ENCODE measurements at regions not wholly inside any gene's neighbourhood (a gene's known extent, or its start where the extent isn't known, plus 50 kb on each side); places are given as distances from the start of the nearest gene placed in this dataset.

GRCh38 chr9:28926306-28926705 is 1353.0 kb upstream of the C9orf72 start:
- ChIA-PET POLR2A (no interaction called here), RAD21 (ENCODE audit: low non-redundant PET in 1 of 2, low total read pairs in 2 of 2, uncharacterized antibody in 2 of 2, unreplicated experiment in 2 of 2) (no interaction called here)
- intact Hi-C loops (cut with micrococcal nuclease) = no loop called here

More at GRCh38 chr9:28926306-28926705, 1353.0 kb upstream of the C9orf72 start:
- no peak overlapping the region for H2AFZ ChIP-seq (ENCODE audit: low read depth, low read length, poor library complexity, severe bottlenecking)
- no peak overlapping the region for H3K27ac ChIP-seq (ENCODE audit: low read depth, low read length)
- no peaks in the 10 kb centered on the region for H4K20me1 ChIP-seq (ENCODE audit: insufficient read depth)
- BruUV-seq (replicated peaks) = no TSS peak
- no peaks in the 10 kb centered on the region for H3K4me1 ChIP-seq (ENCODE audit: control insufficient read depth in 1 of 2, insufficient read depth in 2 of 2, low read length in 2 of 2)
- no peaks in the 10 kb centered on the region for H3K36me3 ChIP-seq (ENCODE audit: control insufficient read depth in 1 of 2, insufficient read depth in 2 of 2, low read length in 2 of 2)
- no peak overlapping the region for H3K4me3 ChIP-seq (replicated peaks in 1 of 2; ENCODE audit: low read depth in 1 of 2, low read length in 2 of 2)
- no peak overlapping the region for H3K9ac ChIP-seq (ENCODE audit: low read length)
- CTCF ChIA-PET = no interaction called here
- no peaks in the 10 kb centered on the region for H3K9me2 ChIP-seq (ENCODE audit: insufficient read depth)
- no peaks in the 10 kb centered on the region for H3K79me2 ChIP-seq (ENCODE audit: insufficient read depth, low read length)
- TF ChIP-seq RAD21 (IDR thresholded peaks at IDR 0.05; ENCODE audit: low read depth) = no peak
- TF ChIP-seq JUND (IDR thresholded peaks at IDR 0.05) = no peak
- TF ChIP-seq EZH2phosphoT487 (IDR thresholded peaks at IDR 0.05; ENCODE audit: borderline replicate concordance) = no peak
- TF ChIP-seq CEBPB (IDR thresholded peaks at IDR 0.05; ENCODE audit: low read depth) = no peak
- TF ChIP-seq REST (IDR thresholded peaks at IDR 0.05; ENCODE audit: low read depth) = no peak
- no peak for TF ChIP-seq CBX3 (IDR thresholded peaks at IDR 0.05; ENCODE audit: low read depth)
- no peak for TF ChIP-seq POLR2A (IDR thresholded peaks at IDR 0.05; ENCODE audit: borderline replicate concordance, extremely low read depth, insufficient read depth, insufficient read length)
- no peak for TF ChIP-seq SP1 (IDR thresholded peaks at IDR 0.05; ENCODE audit: low read depth)
- TF ChIP-seq ZFX (IDR thresholded peaks at IDR 0.05) = no peak
- no peak for TF ChIP-seq ZNF274 (IDR thresholded peaks at IDR 0.05; ENCODE audit: low read depth, low read length)
- ATAC-seq (no peak), DNase-seq (ENCODE audit: low read depth, low spot score) (no peak)
- H3K4me2 ChIP-seq (ENCODE audit: low read length) = no peak overlapping the region
- no peaks in the 10 kb centered on the region for H3K9me3 ChIP-seq (ENCODE audit: control insufficient read depth in 1 of 2, insufficient read depth in 1 of 2, low read depth in 1 of 2, low read length in 2 of 2)
- H3K27me3 ChIP-seq (ENCODE audit: insufficient read depth, low read length) = no peaks in the 10 kb centered on the region
